Keratinocyte (primary cell): ENCODE measurements at regions not wholly inside any gene's neighbourhood (a gene's known extent, or its start where the extent isn't known, plus 50 kb on each side); places are given as distances from the start of the nearest gene placed in this dataset.

ENCODE experiments used
- DNase-seq: peaks from one replicate; pipeline ENCODE4 v3.0.0-alpha.2; 2011; ENCODE audit warnings: low read depth, missing footprints, low spot score
- FAIRE-seq: peaks from 2 replicates; lab custom pipeline; 2011; peaks lifted over from hg19 to GRCh38; lab: Jason Lieb, UNC
- H2AFZ ChIP-seq: 2 replicates; pipeline ENCODE4 v1.6.0; 2012; ENCODE audit warnings: low read length, control low read depth, inconsistent platforms; ENCODE audit not compliant: control insufficient read depth
- H3K27ac ChIP-seq: 2 replicates; pipeline ENCODE4 v1.5.1; 2011; ENCODE audit warnings: low read length; ENCODE audit not compliant: control insufficient read depth, insufficient read depth
- H3K27me3 ChIP-seq: 3 replicates; pipeline ENCODE4 v1.6.0; 2011; ENCODE audit warnings: low read length; ENCODE audit not compliant: control insufficient read depth, insufficient read depth; ENCODE audit errors: extremely low read depth
- H3K36me3 ChIP-seq, 2 experiments: 2 replicates in 1 of 2; 3 replicates in 1 of 2; pipeline ENCODE4 v1.5.1; 2011; ENCODE audit warnings: low read length in 2 of 2, mild to moderate bottlenecking in 1 of 2; ENCODE audit not compliant: control insufficient read depth in 2 of 2, insufficient read depth in 2 of 2; ENCODE audit errors: extremely low read depth in 1 of 2
- H3K4me1 ChIP-seq: 3 replicates; pipeline ENCODE4 v1.5.1; 2011; ENCODE audit warnings: low read length; ENCODE audit not compliant: control insufficient read depth, insufficient read depth; ENCODE audit errors: extremely low read depth
- H3K4me2 ChIP-seq: 3 replicates; pipeline ENCODE4 v1.6.0; 2011; ENCODE audit warnings: low read depth, low read length; ENCODE audit not compliant: control insufficient read depth, insufficient read depth; ENCODE audit errors: extremely low read depth
- H3K4me3 ChIP-seq, 3 experiments: fragments of 200-600 bp in 1 of 3; sonication (generic) in 1 of 3; 2 replicates in 2 of 3; 3 replicates in 1 of 3; pipeline ENCODE4 v1.5.1; 2011 to 2016; ENCODE audit warnings: low read length in 3 of 3, mild to moderate bottlenecking in 3 of 3, control low read depth in 2 of 3, inconsistent platforms in 1 of 3, low read depth in 1 of 3, mixed read lengths in 1 of 3, mixed run types in 1 of 3, moderate library complexity in 1 of 3; ENCODE audit not compliant: control insufficient read depth in 2 of 3, insufficient read depth in 2 of 3; ENCODE audit errors: extremely low read depth in 1 of 3
- H3K79me2 ChIP-seq: 2 replicates; pipeline ENCODE4 v1.6.0; 2012; ENCODE audit warnings: low read length; ENCODE audit not compliant: control insufficient read depth, insufficient read depth
- H3K9ac ChIP-seq: 3 replicates; pipeline ENCODE4 v1.6.0; 2011; ENCODE audit warnings: low read length; ENCODE audit not compliant: control insufficient read depth, insufficient read depth; ENCODE audit errors: extremely low read depth
- H3K9me1 ChIP-seq: 3 replicates; pipeline ENCODE4 v1.6.0; 2011; ENCODE audit warnings: low read length; ENCODE audit not compliant: control insufficient read depth, insufficient read depth; ENCODE audit errors: extremely low read depth
- H3K9me3 ChIP-seq: 2 replicates; pipeline ENCODE4 v1.5.1; 2012; ENCODE audit warnings: low read depth, low read length; ENCODE audit not compliant: control insufficient read depth
- H4K20me1 ChIP-seq: 3 replicates; pipeline ENCODE4 v1.6.0; 2011; ENCODE audit warnings: low read length; ENCODE audit not compliant: control insufficient read depth, insufficient read depth; ENCODE audit errors: extremely low read depth
- EZH2 ChIP-seq: IDR thresholded peaks from one replicate; pipeline ENCODE4 v1.6.1; 2012; ENCODE audit warnings: inconsistent platforms, mild to moderate bottlenecking, low read length, moderate library complexity
- dilution Hi-C: fragments of 300-500 bp; cut with MboI; formaldehyde crosslinking; loops from one replicate; pipeline ENCODE4 v1.7.0; 2020; ENCODE audit warnings: low sequenced_read_pairs; ENCODE audit not compliant: extremely low pct_ligation_motif_present
- TF ChIP-seq, protein P1 (sequence below), 3 experiments: IDR thresholded peaks in 1 of 3; conservative IDR thresholded peaks in 1 of 3; optimal IDR thresholded peaks in 1 of 3; 2 replicates in 2 of 3; 3 replicates in 1 of 3; pipeline versions ENCODE3 to v1.5.1; 2011; ENCODE audit warnings: low read length in 3 of 3, mild to moderate bottlenecking in 3 of 3, moderate library complexity in 2 of 3, control low read depth in 1 of 3, inconsistent platforms in 1 of 3; ENCODE audit not compliant: insufficient read depth in 2 of 3; ENCODE audit errors: extremely low read depth in 1 of 3

GRCh38 chr5:20522905-20523482, 535.0 kb upstream of the CDH18 start:
- Histone ChIP-seq H4K20me1 (no peaks in the 10 kb centered on the region), H3K79me2 (no peaks in the 10 kb centered on the region), H2AFZ (no peak overlapping the region), H3K36me3 (no peaks in the 10 kb centered on the region), H3K4me3 (no peak overlapping the region), H3K27me3 (no peaks in the 10 kb centered on the region), H3K9ac (no peak overlapping the region), H3K9me1 (no peaks in the 10 kb centered on the region), H3K4me1 (no peaks in the 10 kb centered on the region), H3K27ac (no peak overlapping the region), H3K4me2 (no peak overlapping the region), H3K9me3 (no peaks in the 10 kb centered on the region)
- FAIRE-seq = no peak
- DNase-seq = no peak
- no peak for TF ChIP-seq EZH2
- TF ChIP-seq, protein P1, sequence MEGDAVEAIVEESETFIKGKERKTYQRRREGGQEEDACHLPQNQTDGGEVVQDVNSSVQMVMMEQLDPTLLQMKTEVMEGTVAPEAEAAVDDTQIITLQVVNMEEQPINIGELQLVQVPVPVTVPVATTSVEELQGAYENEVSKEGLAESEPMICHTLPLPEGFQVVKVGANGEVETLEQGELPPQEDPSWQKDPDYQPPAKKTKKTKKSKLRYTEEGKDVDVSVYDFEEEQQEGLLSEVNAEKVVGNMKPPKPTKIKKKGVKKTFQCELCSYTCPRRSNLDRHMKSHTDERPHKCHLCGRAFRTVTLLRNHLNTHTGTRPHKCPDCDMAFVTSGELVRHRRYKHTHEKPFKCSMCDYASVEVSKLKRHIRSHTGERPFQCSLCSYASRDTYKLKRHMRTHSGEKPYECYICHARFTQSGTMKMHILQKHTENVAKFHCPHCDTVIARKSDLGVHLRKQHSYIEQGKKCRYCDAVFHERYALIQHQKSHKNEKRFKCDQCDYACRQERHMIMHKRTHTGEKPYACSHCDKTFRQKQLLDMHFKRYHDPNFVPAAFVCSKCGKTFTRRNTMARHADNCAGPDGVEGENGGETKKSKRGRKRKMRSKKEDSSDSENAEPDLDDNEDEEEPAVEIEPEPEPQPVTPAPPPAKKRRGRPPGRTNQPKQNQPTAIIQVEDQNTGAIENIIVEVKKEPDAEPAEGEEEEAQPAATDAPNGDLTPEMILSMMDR (optimal IDR thresholded peaks at IDR 0.05 in 1 of 3, IDR thresholded peaks at IDR 0.05 in 1 of 3, conservative IDR thresholded peaks at IDR 0.05 in 1 of 3; ENCODE audit: extremely low read depth in 1 of 3, insufficient read depth in 2 of 3, low read length in 3 of 3) = no peak
- dilution Hi-C loops = no loop called here

DNA sequence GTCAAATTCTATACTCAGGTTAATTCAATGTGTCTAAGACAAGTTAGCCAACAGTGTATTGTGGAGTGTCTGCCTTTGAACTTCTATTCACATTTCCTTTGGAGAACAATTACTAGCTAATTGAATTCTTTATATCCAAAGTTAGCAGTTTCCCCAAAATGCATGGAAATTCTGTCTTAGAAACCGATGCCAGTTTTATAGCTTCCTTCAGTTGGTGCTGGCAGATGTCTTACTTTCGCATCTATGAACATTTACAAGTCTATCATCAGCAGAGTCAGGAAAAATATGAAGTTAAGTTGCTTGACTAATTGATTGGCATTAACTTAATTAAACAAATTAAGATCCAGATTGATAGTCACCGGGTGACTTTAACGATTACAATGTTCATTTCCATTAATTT, 527.6 kb upstream of the CDH18 start:
- H4K20me1 ChIP-seq = no peaks in the 10 kb centered on the region
- H3K9ac ChIP-seq = no peak overlapping the region
- H3K4me3 ChIP-seq = no peak overlapping the region
- H3K9me3 ChIP-seq = no peaks in the 10 kb centered on the region
- dilution Hi-C loops = no loop called here
- no peaks in the 10 kb centered on the region for H3K79me2 ChIP-seq
- H3K27ac ChIP-seq = no peak overlapping the region
- TF ChIP-seq, protein P1 (optimal IDR thresholded peaks at IDR 0.05 in 1 of 3, IDR thresholded peaks at IDR 0.05 in 1 of 3, conservative IDR thresholded peaks at IDR 0.05 in 1 of 3; ENCODE audit: extremely low read depth in 1 of 3, insufficient read depth in 2 of 3, low read length in 3 of 3) = no peak
- no peak for TF ChIP-seq EZH2
- H3K27me3 ChIP-seq = no peaks in the 10 kb centered on the region
- no peaks in the 10 kb centered on the region for H3K4me1 ChIP-seq
- H3K4me2 ChIP-seq = no peak overlapping the region
- no peak overlapping the region for H2AFZ ChIP-seq
- DNase-seq (no peak), FAIRE-seq (no peak)
- no peaks in the 10 kb centered on the region for H3K36me3 ChIP-seq
- H3K9me1 ChIP-seq = no peaks in the 10 kb centered on the region
